HUES48 (cell line): ENCODE measurements at regions not wholly inside any gene's neighbourhood (a gene's known extent, or its start where the extent isn't known, plus 50 kb on each side); places are given as distances from the start of the nearest gene placed in this dataset.

Source experiments
- H3K27ac ChIP-seq: one replicate; pipeline ENCODE4 v1.7.0; 2013; ENCODE audit warnings: low read depth, low read length, inconsistent platforms
- H3K27me3 ChIP-seq: 2 replicates; pipeline ENCODE4 v1.6.1; 2013; ENCODE audit warnings: mild to moderate bottlenecking, low read length; ENCODE audit not compliant: control insufficient read depth, insufficient read depth
- H3K36me3 ChIP-seq: 2 replicates; pipeline ENCODE4 v1.6.1; 2013; ENCODE audit warnings: low read length; ENCODE audit not compliant: control insufficient read depth, insufficient read depth
- H3K4me1 ChIP-seq: 2 replicates; pipeline ENCODE4 v1.6.1; 2013; ENCODE audit warnings: mild to moderate bottlenecking, low read length; ENCODE audit not compliant: control insufficient read depth, insufficient read depth
- H3K4me3 ChIP-seq: 2 replicates; pipeline ENCODE4 v1.5.1; 2013; ENCODE audit warnings: mild to moderate bottlenecking, low read depth, low read length
- H3K9ac ChIP-seq: 2 replicates; pipeline ENCODE4 v1.6.1; 2013; ENCODE audit warnings: mild to moderate bottlenecking, low read depth, low read length, moderate library complexity
- H3K9me3 ChIP-seq: 2 replicates; pipeline ENCODE4 v1.6.1; 2013; ENCODE audit warnings: low read length; ENCODE audit not compliant: control insufficient read depth, insufficient read depth

GRCh38 chr11:119519796-119520195 is 96.8 kb upstream of the THY1 start:
- Histone ChIP-seq H3K36me3 (no peaks in the 10 kb centered on the region), H3K9me3 (no peaks in the 10 kb centered on the region), H3K27me3 (no peaks in the 10 kb centered on the region; the same call in 1 of the 2 replicates), H3K4me3 (no peak overlapping the region), H3K9ac (no peak overlapping the region), H3K27ac (no peak overlapping the region), H3K4me1 (0 out of 2 replicates have a peak, but pooled peaks cover 2% of the 10 kb centered on the region)

DNA sequence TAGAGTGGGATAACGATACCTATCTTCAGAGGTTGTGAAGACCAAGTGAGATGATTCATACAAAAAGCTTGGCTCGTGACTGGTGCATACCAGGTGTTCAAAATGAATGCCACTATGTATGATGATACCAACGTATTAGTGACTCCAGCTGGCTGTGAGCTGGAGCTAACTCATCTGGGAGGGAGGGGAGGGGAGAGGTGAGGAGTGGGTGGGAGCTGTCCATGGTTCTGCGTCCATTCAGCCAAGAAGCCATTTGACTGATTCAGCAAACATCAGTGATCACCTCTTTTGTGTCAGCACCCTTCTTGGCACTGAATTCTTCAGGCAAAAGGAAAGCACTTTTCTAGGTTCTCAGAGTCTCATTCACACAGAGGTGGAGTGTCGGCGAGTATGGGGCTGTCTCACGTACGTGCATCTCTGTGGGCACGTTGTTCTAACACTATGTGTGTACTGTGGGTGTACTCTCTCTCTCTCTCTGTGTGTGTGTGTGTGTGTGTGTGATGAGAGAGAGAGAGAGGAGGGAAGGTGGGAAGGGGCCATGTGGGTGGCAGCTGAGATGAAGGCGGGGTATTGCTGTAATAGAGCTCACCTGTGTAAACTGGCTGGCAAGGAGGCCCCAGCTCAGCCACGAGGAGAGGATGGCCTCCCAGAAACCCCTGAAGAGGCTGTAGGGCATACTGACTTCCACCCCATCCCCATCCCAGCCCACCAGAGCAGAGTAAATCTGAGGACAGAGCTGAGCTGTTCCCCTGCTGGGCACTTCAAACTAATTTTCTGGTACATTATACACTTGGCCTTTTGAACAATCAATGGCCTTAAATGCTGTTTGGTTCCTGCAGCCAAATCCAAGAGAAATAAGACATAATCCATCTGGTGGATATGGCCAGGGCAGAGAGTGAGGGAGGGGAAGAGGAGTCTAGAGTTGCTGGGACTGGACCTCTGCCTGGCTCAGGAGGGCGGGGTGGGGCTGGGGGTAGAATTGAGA is 96.1 kb upstream of the THY1 start:
- Histone ChIP-seq H3K4me1 (0 out of 2 replicates have a peak, but pooled peaks cover 2% of the 10 kb centered on the region), H3K36me3 (no peaks in the 10 kb centered on the region), H3K27ac (no peak overlapping the region), H3K9me3 (no peaks in the 10 kb centered on the region), H3K9ac (no peak overlapping the region), H3K4me3 (no peak overlapping the region), H3K27me3 (no peaks in the 10 kb centered on the region; the same call in 1 of the 2 replicates)

GRCh38 chr11:119515771-119516400 is 92.9 kb upstream of the THY1 start:
- H3K4me3 ChIP-seq: no peak overlapping the region
- H3K27me3 ChIP-seq: no peaks in the 10 kb centered on the region; the same call in 1 of the 2 replicates
- no peak overlapping the region for H3K27ac ChIP-seq
- H3K36me3 ChIP-seq: no peaks in the 10 kb centered on the region
- H3K9ac ChIP-seq: no peak overlapping the region
- H3K9me3 ChIP-seq: no peaks in the 10 kb centered on the region
- H3K4me1 ChIP-seq: 0 out of 2 replicates have a peak, but pooled peaks cover 2% of the 10 kb centered on the region

DNA sequence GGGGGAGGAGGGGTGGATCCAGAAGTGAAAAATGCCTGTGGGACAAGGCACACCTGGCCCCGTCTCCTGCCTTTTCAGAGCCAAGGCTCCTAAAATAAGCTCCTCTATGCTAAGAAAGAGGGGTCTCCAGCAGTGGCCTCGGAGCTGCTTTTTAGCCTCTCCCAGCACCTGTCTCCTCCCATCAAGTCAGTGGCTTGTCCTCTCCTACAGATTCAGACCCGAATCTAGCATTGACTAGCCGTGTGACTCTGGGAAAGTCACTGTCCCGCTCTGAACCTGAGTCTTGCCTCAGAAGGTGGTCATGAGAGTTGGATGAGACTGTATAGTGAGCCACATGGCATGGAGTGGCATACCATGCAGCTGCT is 90.8 kb upstream of the THY1 start:
- no peaks in the 10 kb centered on the region for H3K36me3 ChIP-seq
- H3K9me3 ChIP-seq: peaks cover 2% of the 10 kb centered on the region; the same call in 1 of the 2 replicates
- no peaks in the 10 kb centered on the region for H3K4me1 ChIP-seq
- H3K27ac ChIP-seq: no peak overlapping the region
- no peaks in the 10 kb centered on the region; the same call in 1 of the 2 replicates for H3K27me3 ChIP-seq
- H3K4me3 ChIP-seq: no peak overlapping the region
- H3K9ac ChIP-seq: no peak overlapping the region

GRCh38 chr11:119513131-119513805 is 90.3 kb upstream of the THY1 start:
- Histone ChIP-seq H3K4me1 (no peaks in the 10 kb centered on the region), H3K27me3 (no peaks in the 10 kb centered on the region; the same call in 1 of the 2 replicates), H3K27ac (no peak overlapping the region), H3K36me3 (no peaks in the 10 kb centered on the region), H3K9me3 (peaks cover 2% of the 10 kb centered on the region; the same call in 1 of the 2 replicates), H3K4me3 (no peak overlapping the region), H3K9ac (no peak overlapping the region)

DNA sequence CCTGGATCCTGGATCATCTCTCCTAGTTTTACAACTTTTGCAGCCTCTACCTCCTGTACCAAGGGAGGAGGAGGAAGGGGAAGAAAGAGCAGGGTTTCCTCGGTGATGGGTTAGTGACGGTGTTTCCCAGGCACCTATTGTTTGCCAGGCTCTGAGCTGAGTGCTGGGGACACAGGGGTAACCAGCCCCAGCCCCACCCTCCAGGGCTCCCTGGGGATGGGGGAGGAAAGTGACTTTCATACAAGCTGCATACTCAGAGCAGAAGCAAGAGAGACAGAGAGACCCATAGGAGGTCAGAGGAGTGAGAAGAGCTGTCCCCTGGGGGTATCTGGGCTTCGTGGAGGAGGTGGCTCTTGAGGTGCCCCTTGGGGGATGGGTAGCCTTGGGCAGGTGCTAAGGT is 89.4 kb upstream of the THY1 start:
- Histone ChIP-seq H3K27ac (no peak overlapping the region), H3K4me1 (no peaks in the 10 kb centered on the region), H3K4me3 (no peak overlapping the region), H3K9me3 (peaks cover 2% of the 10 kb centered on the region; the same call in 1 of the 2 replicates), H3K36me3 (no peaks in the 10 kb centered on the region), H3K27me3 (no peaks in the 10 kb centered on the region; the same call in 1 of the 2 replicates), H3K9ac (no peak overlapping the region)

GRCh38 chr11:119511614-119512306 is 88.8 kb upstream of the THY1 start:
- Histone ChIP-seq H3K27me3 (no peaks in the 10 kb centered on the region; the same call in 1 of the 2 replicates), H3K27ac (no peak overlapping the region), H3K4me1 (no peaks in the 10 kb centered on the region), H3K4me3 (no peak overlapping the region), H3K36me3 (no peaks in the 10 kb centered on the region), H3K9ac (no peak overlapping the region), H3K9me3 (peaks cover 2% of the 10 kb centered on the region; the same call in 1 of the 2 replicates)

- H3K4me1 ChIP-seq: no peaks in the 10 kb centered on the region
- no peaks in the 10 kb centered on the region for H3K36me3 ChIP-seq
- no peaks in the 10 kb centered on the region for H3K27me3 ChIP-seq
- no peak overlapping the region for H3K9ac ChIP-seq
- no peak overlapping the region for H3K27ac ChIP-seq
- H3K4me3 ChIP-seq: no peak overlapping the region
- H3K9me3 ChIP-seq: peaks cover 2% of the 10 kb centered on the region; the same call in 1 of the 2 replicates
These were observed 87.0 kb upstream of the THY1 start for GRCh38 chr11:119509969-119510401.

GRCh38 chr11:119509282-119509841 is 86.4 kb upstream of the THY1 start:
- Histone ChIP-seq H3K4me3 (no peak overlapping the region), H3K27ac (no peak overlapping the region), H3K9ac (no peak overlapping the region), H3K9me3 (peaks cover 2% of the 10 kb centered on the region; the same call in 1 of the 2 replicates), H3K4me1 (no peaks in the 10 kb centered on the region), H3K36me3 (no peaks in the 10 kb centered on the region), H3K27me3 (no peaks in the 10 kb centered on the region)

- Histone ChIP-seq H3K27ac (no peak overlapping the region), H3K4me1 (no peaks in the 10 kb centered on the region; the same call in 1 of the 2 replicates), H3K36me3 (no peaks in the 10 kb centered on the region), H3K9me3 (peaks cover 2% of the 10 kb centered on the region; the same call in 1 of the 2 replicates), H3K27me3 (no peaks in the 10 kb centered on the region), H3K4me3 (no peak overlapping the region), H3K9ac (no peak overlapping the region)
These were observed 83.5 kb upstream of the THY1 start for GRCh38 chr11:119506436-119506835.
